Stimulated activated CD8-positive, alpha-beta memory T cell treated with anti-CD3 and anti-CD28 coated beads, Interleukin-12 subunit alpha, Interleukin-12 subunit beta, amount 100 ng/mL, for 24 hours (primary cell): ENCODE measurements at regions not wholly inside any gene's neighbourhood (a gene's known extent, or its start where the extent isn't known, plus 50 kb on each side); places are given as distances from the start of the nearest gene placed in this dataset.

ENCODE experiments used
- DNase-seq: peaks from one replicate; pipeline ENCODE4 v3.0.0-alpha.2; 2020; ENCODE audit errors: extremely low read depth

DNA sequence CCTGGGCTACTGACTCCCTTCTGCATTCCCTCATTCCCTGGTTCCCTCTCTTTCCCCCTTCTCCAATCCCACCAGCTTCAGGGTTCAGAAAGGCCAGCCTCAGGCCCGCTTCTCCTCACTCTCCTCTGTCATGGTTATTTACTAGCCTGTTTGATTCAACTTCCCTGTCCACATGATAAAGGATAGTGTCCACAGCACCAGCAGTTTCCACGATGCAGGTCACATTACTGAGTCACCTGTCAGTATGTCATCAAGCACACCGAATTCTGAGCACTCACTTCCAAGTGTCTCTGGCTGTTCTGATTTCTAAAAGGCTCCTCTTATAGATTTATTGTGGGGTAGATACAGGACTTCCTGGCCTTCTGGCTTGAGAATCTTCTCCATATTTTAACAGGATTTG lies 96.6 kb upstream of the CTNNB1 start:
- DNase-seq: no peak

DNA sequence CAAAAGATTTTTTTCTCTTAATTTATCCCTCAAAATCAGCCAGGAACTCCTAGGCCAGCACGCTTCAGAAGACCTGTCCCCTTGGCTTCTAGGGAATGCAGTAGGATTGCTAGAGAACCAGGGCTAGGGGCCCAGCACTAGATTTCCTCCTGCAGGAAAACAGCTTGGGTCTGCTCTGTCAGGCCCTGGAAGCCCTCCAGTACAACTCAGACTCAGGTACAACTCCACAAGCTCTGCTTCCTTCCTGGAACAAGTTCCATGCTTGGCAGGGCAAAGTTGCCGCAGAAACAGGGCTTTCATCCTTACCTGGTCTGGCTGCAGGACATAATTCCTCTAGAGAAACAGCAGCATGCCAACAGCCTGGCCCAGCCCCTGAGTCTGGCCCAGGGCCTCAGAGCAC lies 96.1 kb upstream of the CTNNB1 start:
- DNase-seq: no peak

DNA sequence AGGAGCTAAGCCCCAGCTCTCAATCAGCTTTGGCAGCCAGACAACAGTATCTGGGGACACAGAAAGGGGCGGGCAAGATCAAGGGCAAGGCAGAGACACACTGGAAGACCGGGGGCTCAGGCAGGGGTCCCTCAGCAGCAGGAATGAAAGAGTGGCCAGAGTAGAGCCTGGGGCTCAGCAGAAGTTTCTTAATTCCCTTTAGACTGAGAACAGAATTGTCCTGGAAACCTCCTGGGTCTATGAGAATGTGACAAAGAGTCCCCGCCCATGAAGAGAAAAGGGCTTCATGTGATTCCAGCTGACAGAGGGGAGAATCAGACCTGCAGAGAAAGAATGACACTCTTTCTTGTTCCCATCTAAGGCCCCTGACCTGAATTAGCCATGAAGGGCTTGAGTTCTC lies 95.2 kb upstream of the CTNNB1 start:
- no peak for DNase-seq

DNA sequence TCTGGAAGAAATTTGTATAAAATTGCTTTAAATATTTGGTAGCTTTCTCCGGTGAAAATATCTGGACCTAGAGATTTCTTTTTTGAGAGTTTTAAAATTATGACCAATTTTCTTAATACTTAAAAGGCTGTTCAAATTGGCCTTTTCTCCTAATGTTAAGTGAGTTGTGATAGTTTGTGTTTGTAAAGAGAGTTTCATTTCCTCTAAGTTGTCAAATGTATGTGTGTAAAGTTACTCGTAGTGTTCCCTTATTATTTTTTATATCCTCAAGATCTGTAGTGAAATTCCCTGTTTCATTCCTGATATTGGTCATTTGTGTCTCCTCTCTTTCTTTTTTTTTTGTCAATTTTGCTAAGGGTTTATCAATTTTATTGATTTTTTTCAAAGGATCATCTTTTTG lies 92.6 kb upstream of the CTNNB1 start:
- DNase-seq: no peak

DNA sequence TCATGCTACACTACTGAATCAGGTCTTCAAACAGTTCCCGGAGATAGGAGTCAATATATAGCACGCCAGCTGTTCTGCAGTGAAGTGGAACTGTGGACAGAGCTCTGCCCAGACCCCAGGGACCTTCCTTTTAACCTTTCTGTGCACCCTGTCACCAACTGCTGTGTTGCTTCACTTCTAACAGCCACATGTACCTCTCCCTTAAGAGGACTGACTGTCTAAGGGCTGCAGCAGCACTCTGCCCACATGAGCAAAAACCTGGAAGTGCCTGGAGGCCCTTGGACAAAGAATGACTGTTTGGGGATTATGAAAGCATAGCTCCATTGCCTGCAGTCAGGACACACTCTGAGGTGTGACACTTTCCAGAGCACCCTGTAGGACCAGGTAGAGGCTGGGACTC lies 88.3 kb upstream of the CTNNB1 start:
- DNase-seq: no peak

DNA sequence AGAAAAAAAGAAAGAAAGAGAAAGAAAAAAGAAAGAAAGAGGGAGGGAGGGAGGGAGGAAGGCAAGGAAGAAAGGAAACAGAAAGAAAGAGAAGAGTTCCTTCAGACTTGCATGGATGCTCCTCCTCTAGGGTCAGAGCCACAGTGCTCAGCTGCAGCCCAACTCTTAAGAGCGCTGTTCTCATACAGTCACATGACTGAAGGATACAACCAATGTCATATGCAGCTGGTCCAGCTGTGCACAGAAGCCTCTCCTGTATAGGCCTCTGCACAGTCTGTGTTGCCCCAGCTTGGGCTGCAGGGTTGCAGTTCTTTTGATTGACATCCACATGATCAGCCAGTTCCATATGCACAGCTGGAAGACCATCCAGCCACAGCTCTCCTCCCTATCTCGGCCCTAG lies 86.8 kb upstream of the CTNNB1 start:
- DNase-seq: no peak

DNA sequence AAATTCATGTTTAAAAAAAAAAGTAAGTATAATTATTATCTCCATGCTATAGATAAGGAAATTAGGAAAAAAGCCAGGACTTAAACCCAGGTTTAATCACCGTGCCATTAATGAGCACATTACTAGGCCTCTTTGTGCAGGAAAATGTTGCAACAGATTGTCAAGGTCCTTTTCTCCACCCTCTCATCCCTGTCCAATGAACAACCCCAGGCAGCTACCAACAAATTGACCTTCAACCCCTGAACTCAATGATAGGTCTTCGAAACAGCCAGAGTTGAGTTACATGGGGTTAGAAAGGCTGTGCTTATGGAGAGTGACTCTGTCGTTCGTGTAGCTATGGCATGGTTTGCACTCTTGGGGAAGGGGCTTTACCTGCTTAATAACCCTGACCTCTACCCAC lies 84.2 kb upstream of the CTNNB1 start:
- DNase-seq: no peak

DNA sequence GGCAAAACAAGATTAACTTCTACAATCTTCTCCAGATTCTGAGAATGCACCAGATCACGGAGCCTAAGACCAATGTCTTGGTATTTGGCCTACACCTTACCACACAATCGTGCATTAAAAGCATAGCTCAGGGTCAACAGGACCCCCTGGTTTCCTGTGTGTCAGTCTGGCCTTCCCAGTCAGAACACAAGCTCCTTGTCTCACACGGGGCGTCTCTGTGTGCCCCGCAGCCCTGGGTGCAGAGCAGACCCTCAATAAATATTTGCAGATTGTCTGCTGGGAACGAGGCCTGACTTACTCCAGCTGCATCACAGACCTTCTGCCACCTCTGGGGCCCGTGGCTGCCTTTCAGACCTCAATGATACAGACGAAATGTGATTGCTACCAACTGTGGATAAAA lies 82.5 kb upstream of the CTNNB1 start:
- no peak for DNase-seq

DNA sequence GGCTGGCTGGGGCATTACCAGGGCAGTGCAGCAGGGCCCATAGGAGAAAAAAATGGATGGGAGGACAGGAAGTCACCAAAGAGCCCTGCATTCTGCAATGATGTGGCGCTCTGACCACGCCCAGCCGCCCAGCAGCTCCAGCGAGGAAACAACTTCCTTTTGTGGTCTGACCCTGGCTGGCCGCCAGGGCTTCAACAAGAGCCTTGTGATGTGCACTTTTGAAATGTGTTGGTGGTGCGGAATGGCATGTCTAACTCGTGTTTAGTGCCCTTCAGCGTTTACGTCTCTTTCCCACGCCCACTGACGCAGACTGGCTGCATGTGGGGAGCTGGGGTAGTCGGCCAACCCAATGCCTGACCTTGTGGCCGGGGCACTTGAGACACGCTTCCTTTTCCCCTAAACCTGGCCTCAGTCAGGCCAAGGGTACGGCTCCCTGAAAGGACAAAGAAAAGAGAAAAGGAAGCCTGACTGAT lies 81.9 kb upstream of the CTNNB1 start:
- DNase-seq: peak; percentile 54

DNA sequence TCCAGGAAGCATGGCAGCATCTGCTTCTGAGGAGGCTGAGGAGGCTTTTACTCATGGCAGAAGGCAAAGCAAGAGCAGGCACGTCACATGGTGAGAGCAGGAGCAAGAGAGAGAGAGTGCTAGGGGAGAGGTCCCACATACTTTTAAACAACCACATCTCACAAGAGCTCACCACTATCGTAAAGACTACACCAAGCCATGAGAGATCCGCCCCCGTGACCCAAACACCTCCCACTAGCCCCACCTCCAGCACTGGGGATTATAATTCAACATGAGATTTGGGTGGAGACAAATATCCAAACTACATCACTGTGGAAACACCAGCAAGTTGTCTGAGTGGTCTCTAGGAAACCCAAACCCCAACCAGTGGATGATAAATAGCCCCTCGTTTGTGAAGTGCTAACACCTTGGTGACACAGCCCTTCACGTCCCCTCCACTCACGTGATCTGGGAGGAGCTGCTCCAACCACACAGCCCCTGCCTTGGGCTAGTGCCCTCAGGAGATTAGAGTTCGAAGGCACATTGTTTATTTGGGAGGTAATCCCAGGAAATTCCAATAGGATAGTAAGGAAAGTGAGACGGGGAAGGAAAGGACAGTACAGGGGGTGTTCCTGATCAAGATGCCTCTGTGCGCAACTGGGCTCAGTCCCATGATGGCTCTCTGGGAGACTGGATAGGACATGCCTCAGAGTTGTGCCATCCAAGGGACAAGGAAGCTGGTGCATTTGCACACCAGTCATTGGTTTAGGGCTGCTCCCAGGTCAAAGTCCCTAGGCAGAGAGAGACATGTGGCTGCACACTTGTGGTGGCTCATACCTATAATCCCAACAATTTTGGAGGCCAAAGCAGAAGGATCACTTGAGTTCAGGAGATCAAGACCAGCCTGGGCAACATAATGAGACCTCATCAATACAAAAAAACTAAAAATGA lies 80.6 kb upstream of the CTNNB1 start:
- DNase-seq: no peak

DNA sequence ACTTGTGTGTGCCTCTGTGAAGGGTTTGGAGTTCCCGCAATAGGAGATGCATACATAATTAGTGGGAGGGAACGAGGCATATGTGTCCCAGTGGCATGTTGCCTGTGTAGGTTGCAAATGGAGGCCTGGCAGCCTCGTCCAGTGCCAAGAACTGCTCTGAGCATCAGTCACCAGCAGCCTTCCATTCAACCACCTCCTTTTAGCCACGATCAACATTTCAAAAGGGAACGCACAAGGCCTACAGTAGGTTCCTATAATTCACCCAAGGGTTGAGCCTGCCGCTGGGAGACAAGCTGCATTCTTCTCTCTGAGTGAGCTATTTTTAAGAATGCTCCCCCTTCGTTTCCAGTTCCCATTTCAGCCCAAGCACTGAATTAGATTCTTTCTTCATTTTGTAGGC lies 78.8 kb upstream of the CTNNB1 start:
- DNase-seq: no peak

DNA sequence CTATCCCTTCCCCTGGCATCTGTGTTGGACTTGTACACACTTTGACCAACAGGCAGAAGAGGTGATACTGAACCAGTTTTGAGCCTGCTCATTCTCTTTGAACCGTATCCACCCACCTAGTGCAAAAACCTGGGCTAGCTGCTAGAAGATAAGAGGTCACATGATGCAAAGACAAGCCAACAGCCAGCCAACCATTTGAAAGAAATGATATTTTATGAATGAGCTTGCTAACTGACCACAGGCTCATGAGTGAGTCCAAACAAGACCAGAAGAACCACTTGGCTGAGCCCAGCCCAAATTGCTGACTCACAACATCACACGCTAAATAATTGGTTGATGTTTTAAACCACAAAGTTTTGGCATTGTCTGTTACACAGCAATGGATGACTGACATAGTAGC lies 74.0 kb upstream of the CTNNB1 start:
- no peak for DNase-seq

DNA sequence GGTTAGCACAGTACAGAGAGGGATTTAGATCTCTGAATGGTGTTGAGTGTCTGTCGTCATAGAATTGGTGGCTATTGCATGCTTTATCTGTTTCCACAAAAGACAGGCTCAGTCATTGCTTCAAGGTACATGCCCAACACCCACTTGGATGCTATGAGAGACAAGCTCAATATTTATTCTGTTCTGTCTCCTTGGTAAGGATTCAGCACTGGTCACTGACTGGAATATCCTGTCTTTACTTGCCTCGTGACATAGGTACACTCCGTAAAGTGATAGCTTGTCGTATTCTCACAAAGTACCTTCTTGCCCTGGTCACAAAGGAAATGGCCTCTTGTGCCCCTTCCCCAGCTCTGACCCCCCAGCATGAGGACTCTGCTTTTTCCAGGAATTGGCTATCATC lies 72.8 kb upstream of the CTNNB1 start:
- no peak for DNase-seq

DNA sequence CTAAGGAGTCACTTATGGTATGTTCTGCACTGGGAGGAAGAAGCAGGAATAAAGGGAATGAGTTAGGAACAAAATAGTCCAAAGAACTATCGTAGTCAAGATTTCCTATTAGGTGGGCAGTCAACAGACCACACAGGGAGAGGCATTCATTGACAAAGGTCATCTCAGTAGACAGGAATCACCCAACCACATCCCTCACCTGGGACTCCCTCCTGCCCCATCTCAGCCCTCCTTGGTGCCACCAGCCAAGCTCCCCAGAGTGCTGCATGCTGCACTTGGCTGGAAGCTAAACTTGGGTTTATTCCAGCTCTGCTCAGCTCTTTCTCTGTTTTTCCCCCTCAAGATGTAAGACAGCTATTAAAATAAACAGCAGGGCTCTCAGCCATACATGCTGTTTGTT lies 72.3 kb upstream of the CTNNB1 start:
- DNase-seq: no peak

DNA sequence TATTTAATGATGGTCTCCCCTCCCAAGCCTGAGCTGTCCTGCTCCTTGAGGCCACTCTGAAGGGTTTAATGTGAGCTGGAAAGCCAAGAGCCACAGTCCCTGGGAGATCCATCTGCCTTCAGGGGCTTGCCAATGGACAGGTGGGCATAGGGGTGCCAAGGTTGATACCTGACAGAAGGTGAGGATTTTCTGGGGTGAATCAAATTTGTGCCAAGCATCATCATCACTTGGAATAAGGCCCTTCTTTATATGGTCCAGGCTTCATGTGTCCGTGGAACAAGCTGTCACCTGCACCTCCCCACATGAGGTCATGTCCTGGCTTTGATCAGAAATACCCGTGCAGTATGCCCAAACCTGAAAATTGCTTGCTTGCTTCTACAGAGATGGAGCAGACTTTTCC lies 71.9 kb upstream of the CTNNB1 start:
- DNase-seq: no peak

DNA sequence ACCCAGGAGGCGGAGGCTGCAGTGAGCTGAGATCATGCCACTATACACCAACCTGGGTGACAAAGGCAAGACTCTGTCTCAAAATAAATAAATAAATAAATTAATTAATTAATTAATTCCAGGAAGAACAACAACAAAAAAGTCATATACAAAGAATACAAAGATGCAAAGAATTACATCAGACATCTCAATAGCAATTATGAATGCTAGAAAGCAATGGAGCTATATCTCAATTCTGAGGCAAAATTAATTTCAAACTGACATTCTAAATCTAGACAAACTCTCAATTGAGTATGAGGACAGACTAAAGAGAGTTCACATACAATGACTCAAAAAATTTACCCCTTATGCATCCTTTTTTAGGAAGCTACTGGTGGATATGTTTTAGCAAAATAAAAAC lies 69.6 kb upstream of the CTNNB1 start:
- DNase-seq: no peak

DNA sequence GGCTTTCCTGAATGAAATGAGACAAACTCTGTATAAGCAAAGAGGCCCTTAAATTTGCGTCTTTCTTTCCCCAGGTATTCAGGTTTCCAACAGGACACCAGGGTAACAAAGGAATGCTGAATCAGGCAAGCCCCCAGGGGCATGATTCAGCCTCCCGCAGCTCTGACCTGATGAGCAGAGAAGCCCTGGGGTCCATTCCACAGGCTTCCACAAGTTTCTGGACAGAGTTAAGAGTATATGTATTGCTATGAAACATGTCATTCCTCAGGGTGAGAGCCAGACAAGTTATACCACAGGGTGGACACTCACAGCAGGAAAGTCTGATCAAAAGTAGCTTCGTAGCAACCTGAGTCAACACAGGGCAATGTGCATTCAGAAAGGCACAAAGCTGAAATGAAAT lies 68.1 kb upstream of the CTNNB1 start:
- no peak for DNase-seq

DNA sequence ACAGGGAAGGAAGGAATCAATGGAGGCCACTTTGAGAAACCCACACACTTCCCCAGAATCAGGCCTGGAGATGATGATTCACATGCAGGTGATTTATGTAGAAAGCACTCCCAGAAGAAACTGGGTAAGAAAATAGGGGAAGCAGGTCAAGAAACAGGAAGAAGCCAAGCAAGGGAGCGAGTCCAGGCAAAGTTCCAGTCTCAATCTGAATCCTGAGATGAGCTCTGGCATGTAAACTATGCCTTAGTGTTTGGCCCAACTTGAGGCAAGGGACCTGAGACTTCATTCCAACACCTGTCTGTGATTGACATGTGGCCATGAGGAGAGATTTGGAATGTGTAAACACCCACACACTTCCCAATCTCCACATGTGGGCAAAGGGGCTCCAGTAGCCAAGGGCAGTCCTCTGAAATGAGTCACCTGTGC lies 61.6 kb upstream of the CTNNB1 start:
- no peak for DNase-seq

DNA sequence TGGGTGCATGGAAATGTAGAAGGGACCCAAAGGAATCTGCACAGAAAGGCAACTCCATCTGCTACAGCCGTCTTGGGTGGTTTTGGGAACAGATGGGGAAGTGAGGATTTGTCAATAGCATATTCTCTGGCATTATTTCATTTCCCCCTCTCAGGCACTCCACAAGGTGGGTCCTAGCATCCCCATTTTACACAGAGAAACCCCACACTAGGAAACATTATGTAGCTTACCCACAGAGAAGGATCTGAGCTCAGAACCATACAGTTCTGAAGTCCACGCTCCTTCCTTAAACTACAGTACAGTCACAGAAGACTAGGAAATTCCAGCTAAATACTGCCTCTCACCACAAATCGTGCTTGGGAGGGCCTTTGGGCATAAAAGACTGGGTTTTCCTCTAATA lies 61.2 kb upstream of the CTNNB1 start:
- DNase-seq: no peak

DNA sequence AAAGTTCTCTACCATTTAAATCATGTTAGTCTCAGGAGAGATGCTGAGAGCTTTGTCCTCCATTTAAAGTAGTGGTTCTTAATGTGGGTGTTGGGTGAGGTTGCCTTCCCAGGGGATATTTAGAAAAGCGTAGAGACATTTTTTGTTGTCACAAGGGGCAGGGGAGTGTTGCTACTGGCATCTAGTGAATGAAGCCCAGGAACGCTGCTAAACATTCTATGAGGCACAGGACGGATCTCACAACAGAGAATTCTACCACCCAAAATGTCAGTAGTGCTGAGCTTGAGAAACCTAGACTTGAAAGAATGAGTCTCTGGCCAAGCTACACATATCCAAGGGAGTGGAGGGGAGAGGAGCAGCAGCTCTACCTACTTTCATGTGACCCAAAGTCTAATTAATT lies 60.7 kb upstream of the CTNNB1 start:
- DNase-seq: no peak

DNA sequence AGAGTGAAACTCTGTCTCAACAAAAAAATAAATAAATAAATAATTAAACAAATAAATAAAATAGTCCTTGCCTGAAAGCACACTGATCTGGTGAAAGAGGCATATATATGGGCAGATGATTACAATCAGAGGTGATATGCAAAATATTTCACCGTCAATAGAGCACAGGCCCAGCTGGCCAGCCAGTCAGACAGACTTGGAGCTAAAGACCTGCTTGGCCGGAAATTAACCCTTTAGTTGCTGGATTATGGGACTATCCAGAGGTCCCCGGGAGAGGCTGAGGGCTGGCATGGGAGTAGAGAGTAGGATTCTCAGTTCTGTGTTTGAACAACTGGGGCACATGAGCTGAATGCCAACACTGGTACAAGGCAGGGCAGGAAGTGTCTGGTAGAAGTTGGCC lies 59.1 kb upstream of the CTNNB1 start:
- DNase-seq: no peak

DNA sequence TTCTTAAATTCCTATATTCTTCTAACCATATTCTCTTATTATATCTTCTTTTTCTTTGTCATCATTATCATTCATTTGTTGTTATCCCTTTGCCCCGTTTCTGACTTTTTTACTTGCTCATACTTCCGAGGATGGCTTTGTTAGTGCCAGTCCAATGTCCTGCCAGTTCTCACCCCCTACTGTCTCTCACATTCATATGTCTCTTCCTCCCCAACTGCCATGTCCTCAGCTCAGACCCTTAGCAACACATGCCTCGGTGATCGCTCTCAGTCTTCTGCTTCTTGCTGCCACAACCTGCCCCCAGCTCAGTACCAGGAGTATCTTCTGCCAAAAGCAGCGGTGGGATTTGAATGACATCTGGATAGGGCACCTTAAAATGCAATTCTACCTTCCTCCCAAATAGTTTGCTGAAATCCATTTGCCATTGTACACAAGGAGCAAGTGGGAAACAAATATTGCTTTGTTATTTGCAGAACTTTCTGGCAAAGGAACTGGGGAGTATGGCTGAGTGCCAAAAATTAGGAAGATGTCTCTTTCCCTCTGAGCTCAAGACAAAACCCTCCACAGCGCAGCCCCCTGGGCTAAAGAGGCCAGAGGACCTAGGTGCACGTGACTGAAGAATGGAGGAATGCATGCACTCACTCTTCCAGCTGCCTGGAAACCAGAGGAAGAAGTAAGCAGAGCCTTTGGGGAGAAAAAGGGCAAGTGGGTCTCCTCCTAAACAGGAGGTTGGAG lies 57.7 kb upstream of the CTNNB1 start:
- no peak for DNase-seq

DNA sequence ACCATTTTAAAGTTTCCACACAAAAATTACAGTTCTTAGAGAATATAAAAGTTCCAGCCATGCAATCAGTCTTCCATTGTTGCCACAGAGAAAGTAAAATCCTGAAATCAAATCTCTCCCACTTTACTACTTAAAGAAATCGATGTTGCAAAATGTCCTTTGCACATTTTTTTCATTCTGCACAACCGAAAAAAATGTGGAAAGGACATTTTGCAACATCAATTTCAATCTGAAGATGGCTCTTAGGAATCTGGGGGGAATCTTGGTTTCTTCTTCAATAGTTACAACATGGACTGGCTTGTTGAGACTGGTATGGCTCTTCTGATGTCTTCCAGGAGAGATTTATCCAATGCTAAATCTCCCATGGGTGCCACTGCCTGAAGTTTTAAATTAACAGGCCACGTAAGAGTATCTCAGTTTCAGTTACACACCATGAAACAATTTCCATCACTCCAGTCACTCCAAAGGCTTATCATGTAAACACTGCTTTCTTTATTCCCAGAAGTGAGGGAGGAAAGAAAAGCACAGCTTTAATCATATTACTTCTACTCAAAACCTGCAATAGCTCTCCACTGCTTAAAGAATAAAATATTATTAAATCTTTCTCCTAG lies 55.8 kb upstream of the CTNNB1 start:
- DNase-seq: no peak
